ENCODE measurements at regions not wholly inside any gene's neighbourhood (a gene's known extent, or its start where the extent isn't known, plus 50 kb on each side); places are given as distances from the start of the nearest gene placed in this dataset.

DNA sequence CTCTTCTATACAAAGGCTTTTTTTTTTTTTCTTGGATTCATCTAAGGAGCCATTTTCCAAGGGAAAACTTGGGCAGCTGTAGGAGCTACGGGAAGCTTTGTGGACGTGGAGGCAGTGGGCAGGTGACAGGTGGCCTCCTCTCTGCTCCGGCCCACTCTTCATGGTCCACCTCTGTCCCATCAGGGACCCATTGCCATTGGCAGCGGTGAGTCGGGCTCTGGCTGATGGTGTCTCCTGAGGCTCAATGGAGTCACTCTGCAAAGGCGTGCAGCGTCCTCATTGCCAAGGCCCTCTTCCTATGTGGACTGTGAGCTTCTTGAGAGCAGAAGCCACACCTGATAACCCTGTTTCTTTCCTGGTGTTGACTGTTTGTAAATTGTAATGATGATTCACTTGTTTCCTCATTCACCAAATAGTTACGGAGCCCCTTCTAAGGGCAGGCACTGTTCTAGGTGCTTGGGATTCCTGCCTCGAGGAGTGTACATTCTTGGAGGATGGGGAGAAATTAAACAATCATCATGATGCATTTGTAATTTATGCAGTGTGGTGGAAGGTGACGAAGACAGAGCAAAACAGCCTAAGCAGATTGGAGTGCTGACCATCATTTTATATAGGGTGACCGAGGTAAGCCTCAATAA, 240.3 kb upstream of the HS6ST1 start:
- no peak overlapping the region for H3K27ac ChIP-seq
- no peak for DNase-seq (ENCODE audit: low read depth, low spot score)

DNA sequence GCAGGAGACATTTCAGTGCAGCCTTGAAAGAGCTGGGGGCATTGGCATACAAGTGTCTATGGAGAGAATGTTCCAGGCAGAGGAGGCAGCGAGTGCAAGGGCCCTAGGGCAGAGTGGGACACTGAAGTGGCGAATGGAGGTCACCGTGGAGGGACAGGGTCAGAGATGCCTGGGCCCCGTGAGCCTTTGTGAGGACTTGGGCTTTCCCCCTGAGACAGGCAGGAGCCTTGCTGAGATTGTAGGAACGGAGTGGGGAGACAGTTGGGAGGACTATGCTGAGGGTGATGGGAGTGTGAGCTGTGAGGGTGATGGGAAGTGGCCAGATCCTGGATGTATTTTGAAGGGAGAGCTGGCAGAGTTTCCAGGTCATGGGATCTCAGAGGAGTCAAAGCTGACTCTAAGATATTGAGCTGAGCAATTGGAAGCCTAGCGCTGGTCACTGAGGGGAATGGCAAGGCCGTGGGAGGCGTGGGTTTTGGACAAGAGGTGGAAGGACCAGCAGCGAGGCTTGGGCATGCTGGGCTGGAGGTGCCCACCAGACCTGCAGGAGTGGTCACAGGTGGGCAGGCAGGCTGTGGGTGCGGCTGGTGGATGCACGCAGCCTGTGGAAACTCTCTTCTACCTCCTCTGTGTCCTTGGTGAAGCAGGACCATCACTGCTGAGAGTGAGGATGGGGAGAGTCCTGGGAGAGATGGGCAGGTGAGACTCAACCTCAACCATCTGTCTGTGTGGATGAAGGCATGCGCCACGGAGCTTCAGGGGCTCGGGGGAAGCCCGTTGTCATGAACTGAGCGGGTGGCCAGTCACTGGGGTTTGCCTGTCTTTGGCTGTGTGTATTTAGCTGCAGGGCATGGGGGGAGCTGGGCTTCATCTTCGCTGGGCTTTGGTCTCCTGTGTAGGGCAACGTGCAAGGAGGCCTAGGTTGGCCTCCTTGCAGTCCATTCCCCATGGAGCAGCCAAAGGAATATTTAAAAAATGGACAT, 241.2 kb upstream of the HS6ST1 start:
- no peak for DNase-seq (ENCODE audit: low read depth, low spot score)

DNA sequence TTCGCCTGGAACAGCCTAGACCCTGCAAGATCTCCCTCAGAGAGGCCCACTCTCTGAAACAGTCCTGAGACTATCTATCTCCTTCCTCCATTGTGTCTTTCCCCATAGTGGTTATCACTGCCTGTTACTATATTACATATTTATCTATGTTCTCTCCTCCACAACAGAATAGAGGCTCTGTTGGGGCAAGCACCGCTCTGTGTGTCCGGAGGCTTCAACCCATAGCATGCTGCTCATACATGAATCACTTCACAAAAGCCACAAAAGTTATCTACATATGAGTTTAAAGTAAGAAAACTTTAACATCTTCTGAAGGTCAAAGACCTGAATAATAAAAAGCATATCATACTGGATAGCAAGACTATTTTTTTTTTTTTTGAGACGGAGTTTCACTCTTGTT, 242.1 kb upstream of the HS6ST1 start:
- no peak for DNase-seq (ENCODE audit: low read depth, low spot score)

More for the DNA sequence above, 241.2 kb upstream of the HS6ST1 start:
- no peak overlapping the region for H3K27ac ChIP-seq

DNA sequence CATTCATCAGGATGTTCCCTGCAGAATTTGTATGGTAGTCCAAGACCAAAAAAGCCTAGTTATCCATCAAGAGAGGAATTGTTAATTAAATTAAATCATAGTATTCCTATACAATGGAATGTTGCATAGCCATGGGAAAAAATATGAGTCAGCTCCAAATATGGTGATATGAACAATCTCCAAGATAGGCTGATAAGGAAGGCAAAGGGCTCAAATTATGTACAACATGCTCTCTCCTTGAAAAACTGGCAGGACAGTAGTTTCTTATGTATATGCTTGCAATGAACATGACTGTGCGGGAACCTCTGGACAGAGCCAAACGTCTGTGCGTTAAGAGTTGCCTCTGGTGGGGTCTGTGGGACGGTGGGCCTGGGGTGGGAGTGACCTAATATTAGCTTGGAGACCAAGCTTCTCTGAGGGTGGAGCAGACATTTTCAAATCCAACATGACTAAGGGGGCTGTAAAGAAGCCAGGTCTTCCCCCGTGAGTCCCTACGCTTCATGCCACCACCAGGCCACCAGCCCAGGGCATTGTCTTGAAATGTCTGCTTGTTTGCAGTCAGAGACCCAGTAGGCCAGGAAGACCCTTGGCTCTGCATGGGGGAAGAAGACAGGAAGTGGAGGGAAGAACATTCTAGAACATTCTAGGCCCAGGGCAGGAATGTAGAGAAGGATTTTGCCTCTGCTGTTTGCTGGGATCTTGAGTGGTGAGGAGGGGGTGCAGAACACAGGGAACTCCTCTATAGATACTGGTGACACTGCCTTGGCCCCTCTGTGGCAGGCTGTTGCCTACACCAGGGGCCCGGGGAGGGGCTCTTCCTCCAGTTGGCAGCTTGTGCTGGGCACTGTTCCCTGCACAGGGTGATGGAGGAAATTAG, 244.0 kb upstream of the HS6ST1 start:
- H3K27ac ChIP-seq, result no peak overlapping the region
- no peak for DNase-seq (ENCODE audit: low read depth, low spot score)

More for the DNA sequence above, 242.1 kb upstream of the HS6ST1 start:
- no peak overlapping the region for H3K27ac ChIP-seq

DNA sequence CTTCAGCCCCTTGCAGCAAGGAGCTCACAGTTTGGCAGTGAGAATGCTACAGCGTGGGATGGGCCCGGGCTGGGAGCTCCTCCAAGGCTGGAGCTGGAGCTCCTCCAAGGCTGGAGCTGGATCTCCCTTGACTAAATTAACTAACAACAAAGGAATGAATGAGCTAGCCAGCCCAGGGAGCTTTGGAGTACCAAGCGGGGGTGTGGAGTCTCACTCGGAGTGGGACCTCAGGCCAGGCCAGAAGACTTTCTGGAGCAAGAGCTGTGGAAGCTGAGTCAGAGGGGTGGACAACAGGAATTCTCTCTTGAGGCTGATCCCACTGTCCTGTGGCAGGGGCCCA, 244.7 kb upstream of the HS6ST1 start:
- DNase-seq (ENCODE audit: low read depth, low spot score), result no peak
- no peak overlapping the region for H3K27ac ChIP-seq

DNA sequence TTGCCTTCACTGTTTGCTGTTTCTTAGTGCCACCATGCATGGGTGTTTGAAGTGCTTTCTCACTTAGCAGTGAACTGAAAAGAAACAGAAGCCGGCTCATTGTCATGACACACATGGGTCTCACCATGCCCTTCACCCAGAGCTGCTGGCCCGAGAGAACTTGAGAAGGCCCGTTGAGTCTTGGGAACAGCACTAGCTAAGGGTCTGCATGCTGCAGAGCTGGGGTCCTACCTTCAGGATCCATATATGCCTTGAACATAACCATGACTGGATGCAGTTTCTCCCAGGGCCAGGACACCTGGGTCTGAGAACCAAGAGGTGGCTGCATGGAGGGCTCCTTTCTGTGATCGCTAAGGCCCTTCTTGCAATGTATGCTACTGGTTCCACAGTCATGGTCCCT, 245.5 kb upstream of the HS6ST1 start:
- H3K27ac ChIP-seq, result no peak overlapping the region
- no peak for DNase-seq (ENCODE audit: low read depth, low spot score)

DNA sequence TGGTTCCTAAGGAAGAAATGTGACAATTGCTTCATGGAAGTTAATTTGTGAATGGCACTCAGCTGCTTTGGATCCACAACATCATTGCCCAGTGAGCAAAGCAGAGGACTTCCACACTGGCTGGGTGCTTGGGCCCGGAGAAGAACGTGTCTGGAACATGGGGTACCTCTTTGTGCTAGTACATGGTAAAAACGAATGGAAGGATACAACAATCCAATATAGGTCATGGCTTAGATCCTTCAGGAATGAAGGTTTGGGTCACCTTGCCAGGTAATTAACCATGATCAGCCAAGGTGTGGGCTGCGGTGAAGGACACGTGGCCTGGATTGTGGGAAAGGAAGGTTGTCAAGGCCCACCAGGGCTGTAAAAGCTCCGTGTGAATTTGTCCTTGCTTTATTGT, 245.9 kb upstream of the HS6ST1 start:
- DNase-seq (ENCODE audit: low read depth, low spot score), result no peak

DNA sequence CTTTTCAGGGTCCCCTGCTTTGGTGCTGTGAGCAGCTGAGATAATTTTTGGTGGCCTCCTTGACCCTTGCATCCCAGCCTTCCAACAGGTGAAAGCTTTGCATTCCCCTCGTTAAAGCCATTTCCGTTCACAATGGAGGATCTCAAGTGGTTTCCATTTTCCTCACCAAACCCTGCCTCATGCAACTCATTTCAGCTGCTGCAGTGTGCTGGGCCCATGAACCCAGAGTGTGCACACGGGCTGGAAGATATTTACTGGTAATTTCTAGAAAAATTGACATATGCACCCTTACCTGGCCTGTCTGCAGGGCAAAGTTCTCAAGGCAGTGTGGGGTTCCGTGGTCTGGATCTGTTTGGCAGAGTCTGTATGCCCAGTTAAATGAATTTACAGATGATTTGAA, 246.8 kb upstream of the HS6ST1 start:
- no peak for DNase-seq (ENCODE audit: low read depth, low spot score)
- no peak overlapping the region for H3K27ac ChIP-seq

More for the DNA sequence above, 245.9 kb upstream of the HS6ST1 start:
- H3K27ac ChIP-seq, result no peak overlapping the region

DNA sequence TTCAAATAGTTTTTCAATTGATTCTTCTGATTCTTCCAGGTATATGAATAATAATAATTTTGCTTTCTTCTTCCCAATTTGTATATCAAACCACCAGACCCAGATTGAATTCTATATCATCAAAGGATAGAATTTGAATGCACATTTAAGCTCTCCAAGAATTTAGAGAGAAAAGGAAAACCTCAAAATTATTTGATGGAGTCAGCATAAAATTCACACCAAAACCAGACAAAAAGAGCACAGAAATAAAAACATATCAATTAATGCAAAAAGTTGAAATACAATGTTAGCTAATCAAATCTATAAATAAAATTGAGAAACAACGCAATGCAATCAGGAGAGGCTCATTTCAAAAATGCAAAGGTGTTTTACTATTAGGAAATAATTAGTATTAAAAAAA, 248.0 kb upstream of the HS6ST1 start:
- no peak for DNase-seq (ENCODE audit: low read depth, low spot score)
- no peak overlapping the region for H3K27ac ChIP-seq

DNA sequence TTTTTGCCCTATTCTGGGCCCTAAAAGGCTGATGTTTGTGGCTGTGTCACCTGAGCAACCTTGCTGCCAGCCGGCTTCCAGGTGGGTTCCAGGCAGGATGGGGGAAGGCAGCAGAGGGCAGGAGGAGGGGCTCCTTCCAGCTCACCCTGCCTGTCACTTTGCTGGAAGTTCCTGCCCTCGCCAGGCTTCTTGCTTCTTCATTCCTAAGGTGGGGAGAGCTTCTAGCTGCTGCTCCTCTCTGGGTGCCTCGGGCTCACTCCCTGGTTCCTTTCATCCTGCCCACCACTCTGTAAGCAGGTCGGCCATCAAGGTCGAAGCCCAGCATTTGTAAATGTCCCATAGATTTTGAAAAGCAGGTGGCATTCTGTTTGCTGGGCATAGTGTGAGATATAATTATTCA, 249.4 kb upstream of the HS6ST1 start:
- H3K27ac ChIP-seq, result no peak overlapping the region
- no peak for DNase-seq (ENCODE audit: low read depth, low spot score)

DNA sequence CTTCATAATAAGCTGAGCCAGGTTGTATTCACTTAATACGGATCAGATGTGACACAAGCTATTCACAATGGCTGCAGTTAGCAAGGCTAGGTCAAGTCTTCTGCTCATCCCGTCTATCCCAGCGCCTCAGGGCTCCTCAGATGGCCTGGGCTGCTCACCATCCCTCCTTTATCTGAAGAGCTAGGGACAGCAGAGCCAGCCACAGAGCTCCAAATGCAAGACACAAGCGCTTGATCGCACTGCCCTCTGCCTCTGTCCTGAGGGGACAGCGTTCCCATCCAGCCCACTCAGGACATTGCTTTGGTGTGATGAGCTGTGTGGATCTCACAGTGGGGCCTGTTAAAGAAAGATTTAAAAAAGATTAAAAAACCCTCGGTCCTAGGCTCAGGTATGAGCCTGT, 254.4 kb upstream of the HS6ST1 start:
- DNase-seq (ENCODE audit: low read depth, low spot score), result no peak
- H3K27ac ChIP-seq, result no peak overlapping the region

DNA sequence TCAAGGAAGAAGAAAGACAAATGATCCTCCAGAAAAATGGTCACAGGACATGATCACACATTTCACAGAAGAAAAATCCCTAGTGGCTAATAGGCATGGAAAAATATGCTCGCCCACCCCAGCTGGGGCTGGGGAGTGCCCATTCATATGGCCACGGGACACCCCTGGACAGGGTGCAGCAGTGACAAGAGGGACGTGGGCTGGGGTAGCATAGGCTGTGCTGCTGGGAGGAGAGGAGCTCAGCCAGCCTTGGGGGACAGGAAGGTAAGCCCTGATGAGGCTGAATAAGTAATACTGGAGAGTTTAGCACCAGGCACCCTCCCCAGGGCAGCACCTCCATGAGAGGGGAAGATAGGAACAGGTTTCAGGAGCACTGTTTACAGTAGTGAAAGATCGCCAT, 254.9 kb upstream of the HS6ST1 start:
- no peak overlapping the region for H3K27ac ChIP-seq
- DNase-seq (ENCODE audit: low read depth, low spot score), result no peak

DNA sequence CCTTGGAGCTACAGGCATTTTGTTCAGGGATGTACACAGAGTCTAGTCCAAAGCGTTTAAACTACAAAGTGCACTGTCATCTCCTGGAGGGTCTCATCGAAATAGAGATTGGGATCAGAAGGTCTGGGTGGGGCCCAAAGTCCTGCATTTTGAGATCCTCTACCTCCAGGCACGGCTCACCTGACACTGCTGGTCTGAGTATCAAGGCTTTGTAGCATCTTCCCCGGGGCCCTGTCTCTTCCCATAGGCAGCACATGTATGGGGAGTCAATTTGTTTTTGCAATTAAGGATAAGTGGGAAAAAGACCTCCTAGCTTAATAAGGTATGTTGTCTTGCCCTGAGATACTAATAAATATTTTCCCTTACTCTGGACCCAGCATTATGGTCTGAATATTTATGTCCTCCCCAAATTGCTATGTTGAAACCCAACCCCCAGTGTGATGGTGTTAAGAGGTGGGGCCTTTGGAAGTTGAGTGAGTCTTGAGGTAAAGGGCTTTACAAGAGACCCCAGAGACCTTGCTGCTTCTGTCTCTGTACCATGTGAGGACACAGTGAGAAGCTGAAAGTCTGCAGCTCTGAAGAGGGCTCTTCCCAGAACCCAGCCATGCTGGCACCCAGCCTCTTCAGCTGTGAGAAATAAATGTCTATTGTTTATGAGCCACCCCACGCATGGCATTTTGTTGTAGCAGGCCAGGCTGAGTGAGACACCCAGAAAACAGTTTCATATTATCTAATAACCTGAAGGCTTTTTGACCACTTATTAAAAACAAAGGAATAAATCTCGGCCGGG, 258.7 kb upstream of the HS6ST1 start:
- H3K27ac ChIP-seq, result no peak overlapping the region
- DNase-seq (ENCODE audit: low read depth, low spot score), result no peak

DNA sequence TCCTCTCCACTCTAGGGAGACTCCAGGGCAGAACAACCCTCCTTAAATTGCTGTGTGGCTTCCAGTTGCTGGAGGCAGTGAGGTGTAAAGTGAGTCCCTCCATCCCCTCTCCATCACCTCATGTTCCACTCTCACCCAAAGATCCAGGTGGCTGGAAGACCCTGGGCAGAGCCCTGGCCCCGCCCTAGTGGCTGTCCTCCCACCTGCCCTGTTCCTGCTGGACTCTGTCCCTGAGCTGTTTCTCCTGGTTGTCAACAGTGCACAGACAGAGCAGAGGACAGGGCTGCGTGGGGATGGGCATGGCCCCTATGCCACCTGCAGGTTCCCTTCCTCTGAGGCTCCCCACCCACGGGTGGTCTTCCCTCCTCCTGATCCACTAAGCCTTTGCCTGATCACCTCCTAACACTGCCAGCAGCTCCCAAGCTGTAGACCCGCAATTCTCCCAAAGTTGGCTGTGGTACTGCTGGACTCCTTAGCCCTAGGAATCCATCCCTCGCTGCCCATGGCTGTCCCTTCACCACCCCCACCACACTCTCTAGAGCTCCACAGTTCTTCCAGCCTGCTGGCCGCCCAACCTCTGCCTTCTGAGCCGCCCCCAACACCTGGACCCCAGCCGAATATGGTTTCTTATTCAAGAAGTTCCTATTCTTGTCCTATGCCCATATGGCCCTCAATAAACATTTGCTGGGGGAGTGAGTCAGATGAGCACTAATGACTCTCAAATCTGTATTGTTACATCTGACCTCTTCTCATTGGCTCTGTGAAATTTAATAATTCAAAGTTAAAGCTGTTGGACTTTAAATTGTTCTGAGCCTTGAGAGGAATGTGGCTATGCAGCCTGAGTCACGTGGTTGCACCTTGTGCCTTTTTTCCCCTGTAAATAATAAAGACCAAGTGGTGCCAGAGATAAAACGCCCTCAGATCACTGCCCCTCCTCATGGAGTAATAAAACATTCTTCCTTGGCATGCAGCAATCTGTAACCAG, 260.0 kb upstream of the HS6ST1 start:
- no peak for DNase-seq (ENCODE audit: low read depth, low spot score)
- H3K27ac ChIP-seq, result no peak overlapping the region

DNA sequence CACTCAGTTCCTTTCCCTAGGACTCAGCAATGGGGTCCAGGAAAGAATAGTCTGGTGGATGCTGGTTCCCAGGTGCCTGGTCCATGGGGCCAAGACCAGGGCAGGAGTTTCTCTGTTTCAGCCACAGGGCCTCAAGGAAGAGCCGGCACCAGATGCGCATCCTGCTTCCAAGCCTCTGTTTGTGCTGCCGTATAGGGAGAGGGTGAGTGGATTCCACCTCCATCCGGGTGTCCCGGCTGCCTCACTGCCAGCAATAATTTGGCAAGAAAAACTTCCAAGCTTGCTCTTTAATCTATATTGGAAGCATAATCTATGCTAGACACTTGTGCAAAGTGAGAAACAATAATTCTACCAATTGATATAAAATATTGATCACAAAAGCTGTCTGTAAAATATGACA, 261.2 kb upstream of the HS6ST1 start:
- no peak overlapping the region for H3K27ac ChIP-seq
- no peak for DNase-seq (ENCODE audit: low read depth, low spot score)

DNA sequence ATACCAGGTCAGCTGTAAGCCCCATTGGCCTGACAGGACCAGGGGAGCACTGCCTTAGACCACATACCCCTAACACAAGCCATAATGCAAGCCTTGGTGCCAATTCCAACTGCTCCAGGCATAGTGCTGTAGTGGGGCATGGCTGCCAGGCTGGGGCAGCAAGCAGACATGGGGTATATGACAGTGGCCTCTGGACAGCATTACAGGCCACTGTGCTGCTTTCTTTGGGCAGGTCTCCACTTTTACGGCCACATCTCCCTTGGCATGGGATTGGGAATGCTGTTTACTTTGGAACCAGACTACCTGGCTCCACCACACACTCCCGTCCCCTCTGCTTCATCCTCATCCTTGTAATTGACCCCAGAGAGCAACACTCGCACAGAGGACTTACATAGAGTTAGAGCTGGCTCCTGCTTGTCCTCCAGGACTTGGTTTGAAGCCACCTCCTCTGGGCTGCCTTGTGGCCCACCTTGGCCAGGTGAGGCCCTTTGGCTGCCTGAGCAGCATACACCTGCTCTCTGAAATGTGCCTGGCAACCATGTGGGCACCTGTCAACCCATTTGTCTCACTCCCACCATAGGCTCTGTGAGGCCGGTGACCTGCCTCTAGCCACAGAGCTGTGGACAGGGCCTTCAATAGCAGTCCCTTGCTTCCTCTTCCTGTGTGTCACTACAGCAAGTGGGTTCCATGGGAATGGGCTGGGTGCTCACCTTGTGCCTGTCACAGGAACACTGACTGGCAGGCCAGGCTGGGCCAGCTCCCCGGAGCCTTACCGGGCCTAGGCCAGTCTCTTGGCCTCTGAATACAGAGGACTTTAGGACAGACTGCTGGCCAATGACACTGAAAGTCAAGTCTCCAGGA, 262.6 kb upstream of the HS6ST1 start:
- H3K27ac ChIP-seq, result no peak overlapping the region
- DNase-seq (ENCODE audit: low read depth, low spot score), result no peak

DNA sequence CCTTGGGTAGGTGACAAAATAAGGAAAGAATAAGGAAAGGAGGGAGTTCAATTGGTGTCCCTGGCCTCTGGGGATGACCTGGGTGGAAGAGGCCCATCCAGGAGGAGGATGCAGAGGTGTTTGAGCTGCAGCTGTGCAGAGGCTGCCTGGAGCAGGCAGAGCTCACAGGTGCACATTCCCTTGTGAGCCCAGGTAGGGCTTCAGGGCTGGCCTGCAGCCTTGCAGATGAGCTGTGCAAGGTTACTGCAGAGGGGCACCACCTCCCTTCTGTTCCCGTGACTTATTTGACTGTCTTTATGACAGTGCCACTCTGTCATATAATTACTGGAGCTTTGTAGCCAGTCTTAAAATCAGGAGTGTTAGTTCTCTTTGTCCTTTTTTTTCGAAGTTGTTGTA, 263.2 kb upstream of the HS6ST1 start:
- no peak for DNase-seq (ENCODE audit: low read depth, low spot score)
- no peak overlapping the region for H3K27ac ChIP-seq

DNA sequence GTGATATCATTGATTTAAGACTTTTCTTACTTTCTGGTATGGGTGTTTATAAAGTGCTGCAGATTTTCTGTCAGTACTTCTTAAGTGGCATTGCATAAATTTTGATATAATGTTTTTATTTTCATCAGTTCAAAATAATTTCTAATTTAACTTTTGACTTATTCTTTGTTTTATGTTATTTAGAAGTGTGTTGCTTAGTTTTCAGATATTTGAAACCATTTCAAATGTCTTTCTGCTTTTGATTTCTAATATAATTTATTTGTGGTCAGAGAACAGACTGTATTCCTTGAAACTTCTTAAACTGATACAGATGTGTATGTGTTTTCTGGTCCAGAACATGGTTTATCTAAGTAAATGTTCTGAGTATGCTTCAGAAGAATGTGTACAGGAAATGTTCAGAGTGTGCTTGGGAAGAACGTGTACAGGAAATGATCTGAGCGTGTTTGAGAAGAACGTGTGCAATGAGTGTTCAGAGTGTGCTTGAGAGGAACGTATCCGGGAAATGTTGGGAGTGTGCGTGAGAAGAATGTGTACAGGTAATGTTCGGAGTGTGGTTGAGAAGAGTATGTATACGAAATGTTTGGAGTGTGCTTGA, 265.7 kb upstream of the HS6ST1 start:
- no peak for DNase-seq (ENCODE audit: low read depth, low spot score)
- H3K27ac ChIP-seq, result no peak overlapping the region

Measured in epithelial cell of prostate (primary cell).